NCI-H460 (cell line): ENCODE measurements at regions not wholly inside any gene's neighbourhood (a gene's known extent, or its start where the extent isn't known, plus 50 kb on each side); places are given as distances from the start of the nearest gene placed in this dataset.
A peak's percentile ranks its signal among the peaks of the same experiment; 100 is the strongest.
"Not testable (repeated sequence)": the region's sequence is repeated elsewhere in the genome, so short reads cannot be mapped to it uniquely, and the experiment has no call there.

Source experiments
- DNase-seq: peaks from one replicate; pipeline ENCODE4 v3.0.0-alpha.2; 2016; ENCODE audit warnings: low read depth; ENCODE audit errors: extremely low read depth

DNA sequence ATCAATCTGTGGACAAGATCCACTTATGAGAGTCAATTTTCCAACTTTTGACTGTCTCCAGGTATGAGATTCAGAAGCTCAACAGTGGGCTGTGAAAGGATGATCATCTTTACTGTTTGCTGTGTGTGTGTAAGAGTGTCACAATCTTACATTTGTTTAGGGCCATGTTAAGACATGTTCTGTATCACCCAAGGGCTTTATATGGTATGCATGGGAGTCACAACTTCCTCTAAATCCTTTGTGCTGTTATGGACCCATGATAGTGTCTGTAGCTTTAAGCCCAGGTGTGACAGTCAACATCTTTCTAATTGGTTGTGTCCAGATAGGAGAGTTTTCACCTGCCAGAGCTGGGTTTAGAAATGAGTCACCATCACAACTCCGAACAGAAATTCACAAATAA is 70.2 kb downstream of the ZNF726 start:
- DNase-seq = not testable (repeated sequence)

DNA sequence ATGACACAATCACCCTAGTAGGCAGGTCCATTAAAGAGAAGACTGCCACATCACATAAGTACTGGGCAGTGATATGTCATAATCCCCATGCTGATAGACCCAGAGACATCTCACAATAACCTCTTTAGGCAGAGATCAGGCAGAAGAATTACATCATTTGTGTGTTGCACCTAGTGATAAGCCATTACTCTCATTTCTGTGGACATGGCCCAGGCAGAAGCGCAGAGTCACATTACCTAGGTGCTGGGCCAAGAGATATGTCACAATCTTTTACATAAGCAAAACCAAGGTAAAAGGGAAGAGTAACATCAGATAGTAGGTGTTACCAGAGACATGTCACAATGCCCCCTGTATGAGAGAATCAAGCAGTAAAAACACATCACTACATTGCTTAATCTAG is 71.9 kb downstream of the ZNF726 start:
- no peak for DNase-seq

DNA sequence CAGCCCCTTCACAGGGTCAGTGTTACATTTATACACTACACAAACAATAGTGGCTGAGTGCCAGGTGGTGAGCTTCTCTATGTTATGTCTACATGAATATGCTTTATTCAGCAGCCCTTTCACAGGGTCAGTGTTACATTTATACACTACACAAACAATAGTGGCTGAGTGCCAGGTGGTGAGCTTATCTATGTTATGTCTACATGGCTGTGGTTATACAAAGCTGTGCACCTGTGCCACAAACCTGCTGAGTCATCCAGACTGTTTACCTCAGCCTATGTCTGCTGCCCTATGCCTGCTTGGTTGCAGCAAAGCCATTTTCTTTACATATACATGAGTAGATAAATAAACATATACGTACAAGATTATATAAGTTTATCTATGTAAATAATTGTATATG is 76.5 kb downstream of the ZNF726 start:
- no peak for DNase-seq

DNA sequence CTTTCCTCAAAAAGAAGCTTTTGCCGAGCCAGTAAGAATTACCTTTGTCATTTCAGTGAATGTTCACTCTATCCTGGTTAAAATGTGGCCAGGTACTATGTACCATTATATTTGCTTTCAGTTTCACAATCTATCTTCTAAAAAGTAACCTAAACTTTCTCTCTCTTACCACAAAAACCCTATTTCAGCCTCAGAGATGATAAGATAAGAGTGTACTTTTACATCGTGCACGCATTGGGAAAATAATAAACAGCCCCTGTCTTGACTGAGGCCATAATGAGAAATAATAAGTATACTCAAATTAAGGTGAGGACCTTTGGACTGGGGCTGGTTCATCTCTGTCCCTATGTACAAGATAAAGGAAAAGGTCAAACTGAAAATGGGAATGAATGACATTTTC is 77.7 kb downstream of the ZNF726 start:
- DNase-seq = no peak

DNA sequence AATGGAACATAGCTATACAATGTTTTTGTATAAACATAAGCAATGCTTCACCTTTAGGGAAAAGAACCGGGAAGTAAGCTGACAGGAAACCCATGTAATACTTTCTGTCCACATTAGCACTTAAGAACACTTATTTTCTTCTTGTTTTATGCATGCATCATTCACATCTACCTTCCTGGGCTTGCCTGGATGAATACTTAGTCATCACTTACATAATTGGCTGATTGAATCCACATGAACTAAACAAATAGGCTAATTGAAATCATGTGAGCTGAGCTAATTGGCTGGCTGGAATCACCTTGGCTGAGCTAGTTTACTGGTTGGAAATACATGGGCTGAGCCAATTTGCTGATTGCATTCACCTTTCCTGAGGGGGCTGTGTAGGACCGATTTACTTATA is 78.8 kb downstream of the ZNF726 start:
- no peak for DNase-seq

DNA sequence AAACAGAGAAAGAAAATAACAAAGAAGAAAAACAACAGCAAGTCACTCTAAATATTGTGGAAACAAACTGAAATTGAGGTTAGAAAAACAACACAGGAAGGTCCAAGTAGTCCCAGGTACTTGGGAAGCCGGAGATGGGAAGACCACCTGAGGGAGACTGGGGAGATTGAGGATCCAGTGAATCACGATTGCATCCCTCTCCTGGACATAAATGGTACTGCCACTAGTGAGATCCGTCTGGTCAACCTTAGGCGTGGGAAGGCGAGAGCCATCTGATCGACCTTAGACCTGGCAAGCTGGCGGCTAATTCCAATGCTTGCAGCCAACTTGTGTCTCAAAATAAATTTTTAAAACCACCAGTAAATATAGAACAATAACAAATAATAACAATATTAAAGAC is 81.9 kb downstream of the ZNF726 start:
- no peak for DNase-seq

DNA sequence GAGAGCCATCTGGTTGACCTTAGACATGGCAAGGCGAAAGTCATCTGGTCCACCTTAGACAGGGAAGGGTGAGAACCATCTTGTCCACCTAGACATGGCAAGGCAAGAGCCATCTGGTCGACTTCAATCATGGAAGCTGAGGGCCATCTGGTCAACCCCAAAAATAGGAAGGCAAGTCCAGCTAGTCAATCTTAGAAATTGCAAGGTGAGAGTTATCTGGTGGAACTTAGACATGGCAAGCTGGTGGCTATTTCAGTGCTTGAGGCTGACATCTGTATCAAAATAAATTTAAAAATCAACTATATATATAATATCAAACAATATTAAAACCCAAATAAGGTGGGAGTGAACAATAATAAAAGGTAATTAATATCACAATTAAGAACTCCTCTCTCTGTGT is 83.9 kb downstream of the ZNF726 start:
- DNase-seq = no peak

DNA sequence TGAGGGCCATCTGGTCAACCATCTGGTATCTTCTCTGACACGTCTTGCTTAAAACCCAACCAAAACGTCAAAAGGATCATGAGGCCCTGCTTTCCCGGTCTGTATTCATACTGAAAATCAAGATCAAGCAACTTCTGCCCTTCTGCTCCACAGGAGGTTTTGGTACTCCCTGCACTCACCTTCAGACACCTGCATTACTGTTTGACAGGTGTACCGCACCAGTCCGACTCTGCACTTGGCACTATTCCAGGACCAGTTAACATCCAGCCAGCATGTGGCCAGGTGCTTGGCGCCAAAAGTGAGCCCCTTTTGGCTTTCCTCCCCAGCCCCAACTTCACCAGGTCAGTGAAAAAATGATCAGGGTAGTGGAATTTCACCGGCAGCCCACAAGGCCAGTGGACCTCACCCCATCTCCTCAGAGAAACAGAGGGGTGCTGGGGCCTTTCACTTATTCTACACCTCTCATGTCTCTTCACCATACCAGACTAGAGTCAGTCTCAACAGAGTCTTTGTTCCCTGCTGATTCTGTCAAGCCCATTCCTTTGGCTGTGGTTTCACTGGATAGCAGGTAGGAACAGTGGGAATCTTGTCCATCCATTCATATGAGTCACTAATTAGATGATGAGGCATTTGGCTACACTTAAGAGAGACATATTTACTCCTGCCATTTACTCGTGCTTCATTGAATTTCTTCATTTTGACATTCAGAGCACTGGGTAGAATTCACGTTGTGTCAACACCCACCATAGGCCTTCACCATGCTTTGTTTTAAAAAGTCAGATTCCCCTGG is 85.3 kb downstream of the ZNF726 start:
- no peak for DNase-seq

DNA sequence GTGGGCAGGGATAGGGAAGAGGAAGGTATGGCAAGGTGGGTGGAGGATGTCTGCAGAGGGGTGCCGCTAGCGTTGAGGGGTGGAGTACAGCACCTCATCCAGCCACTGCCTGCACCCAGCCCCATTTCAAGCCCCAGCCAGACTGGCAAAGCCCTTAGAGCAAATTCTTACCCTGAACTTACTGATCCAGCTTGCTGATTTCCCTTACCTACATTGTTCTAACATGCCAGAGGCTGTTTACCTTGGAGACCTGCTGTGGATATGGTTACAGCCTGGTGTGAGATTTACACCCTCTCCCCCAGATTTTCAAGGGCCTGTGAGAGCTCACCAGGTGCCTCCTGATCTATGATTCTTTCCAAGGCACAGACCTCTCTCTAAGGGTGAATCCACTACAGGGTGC is 86.0 kb downstream of the ZNF726 start:
- no peak for DNase-seq

DNA sequence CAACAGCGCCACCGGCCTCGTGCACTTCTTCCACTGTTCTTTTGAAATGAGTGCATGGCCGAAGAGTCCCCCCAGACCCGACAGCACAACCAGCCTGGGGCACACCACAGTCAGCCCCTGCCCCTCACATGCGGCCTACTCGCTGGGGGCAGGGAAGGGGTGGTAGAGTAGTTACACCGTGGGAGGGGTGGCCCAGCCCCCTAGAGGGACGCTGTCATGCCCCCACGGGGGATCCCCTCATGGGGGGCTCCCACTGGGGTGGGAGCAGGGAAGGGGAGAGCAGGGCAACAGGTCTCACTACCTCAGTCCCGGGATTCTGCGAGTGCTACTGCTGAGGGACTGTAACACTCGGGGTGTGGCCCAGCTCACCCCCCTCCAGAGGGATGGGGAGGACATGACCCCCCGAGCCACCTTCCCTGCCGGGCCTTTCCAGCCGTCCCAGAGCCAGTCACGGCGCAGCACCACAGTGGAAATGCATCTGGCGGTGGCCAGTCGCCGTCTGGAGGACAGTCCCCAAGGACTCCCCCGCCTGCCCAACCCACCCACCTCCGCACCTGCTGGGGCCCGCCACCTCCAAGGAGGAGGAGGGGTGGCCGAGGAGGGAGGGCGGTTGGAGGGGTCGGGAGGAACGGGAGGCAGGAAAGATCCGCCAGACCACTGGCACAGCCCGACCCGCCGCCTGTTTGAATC is 84.6 kb upstream of the ZNF254 start:
- no peak for DNase-seq

DNA sequence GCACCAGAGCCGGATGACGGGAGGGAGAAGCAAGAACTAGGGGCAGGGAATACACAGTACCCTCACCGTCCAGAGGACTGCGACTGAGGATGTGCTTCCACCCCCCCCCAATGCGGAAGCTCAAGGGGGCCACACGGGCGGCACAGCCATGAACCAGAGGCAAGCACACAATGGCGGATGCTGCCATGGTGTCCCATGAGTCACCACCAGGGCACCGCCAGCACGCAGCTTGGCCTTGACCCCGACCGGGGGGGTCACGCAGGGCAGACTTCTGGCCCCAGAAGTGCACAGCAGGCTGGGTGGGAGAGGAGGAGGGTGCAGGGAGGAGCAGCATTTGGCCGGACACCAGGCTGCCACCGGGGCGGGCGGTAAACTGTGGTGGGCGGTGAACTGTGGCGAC is 83.5 kb upstream of the ZNF254 start:
- no peak for DNase-seq

DNA sequence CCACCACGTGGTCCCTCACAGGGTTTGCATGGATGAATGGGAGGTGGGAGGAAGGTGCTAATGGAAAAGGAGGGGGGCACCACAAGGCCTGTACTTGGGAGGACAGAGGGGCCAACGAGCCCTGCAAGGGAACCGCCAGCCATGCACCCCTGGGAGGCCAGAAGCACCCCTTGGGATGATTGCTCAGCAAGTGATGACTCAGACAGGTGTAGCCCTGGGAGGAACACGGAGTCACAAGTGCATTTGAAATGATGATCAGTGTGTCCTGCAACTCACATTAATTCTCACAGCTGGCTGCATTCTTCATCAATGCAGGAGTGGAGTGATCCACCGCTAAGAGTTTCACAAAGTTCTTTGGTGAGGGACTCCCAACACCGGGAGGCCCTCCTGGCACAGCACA is 82.8 kb upstream of the ZNF254 start:
- DNase-seq = no peak

DNA sequence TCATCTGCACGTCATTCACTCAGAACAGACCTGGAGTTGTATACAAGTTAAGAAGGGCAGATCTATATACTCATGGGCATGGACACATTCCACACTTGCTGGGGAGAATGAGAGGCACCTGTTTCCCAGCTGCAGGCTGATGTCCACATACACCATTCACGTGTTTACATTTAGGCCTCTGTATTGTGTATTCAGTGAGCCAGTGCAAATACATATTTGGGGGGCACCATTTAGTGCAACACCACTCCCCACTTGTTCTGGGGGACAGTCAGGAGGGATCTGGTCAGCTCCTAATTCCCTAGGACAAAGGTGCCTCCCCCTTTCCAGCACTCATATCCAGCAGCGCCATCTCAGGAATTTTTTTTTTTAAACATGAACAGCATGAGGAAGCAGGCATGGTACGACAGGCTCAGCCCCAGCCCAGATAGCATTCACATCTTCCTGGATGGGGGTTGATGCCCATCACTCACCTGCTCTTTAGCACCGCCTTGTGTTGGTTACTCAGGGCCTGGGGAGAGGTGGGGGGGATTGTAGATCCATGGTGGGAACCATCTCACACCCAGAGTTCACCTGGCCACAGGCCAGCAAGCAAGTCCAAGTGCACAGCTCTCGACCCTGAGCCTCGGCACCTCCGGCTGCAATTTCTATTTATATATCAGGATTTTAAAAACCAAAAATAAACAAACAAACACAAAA is 56.9 kb upstream of the ZNF254 start:
- DNase-seq = no peak

DNA sequence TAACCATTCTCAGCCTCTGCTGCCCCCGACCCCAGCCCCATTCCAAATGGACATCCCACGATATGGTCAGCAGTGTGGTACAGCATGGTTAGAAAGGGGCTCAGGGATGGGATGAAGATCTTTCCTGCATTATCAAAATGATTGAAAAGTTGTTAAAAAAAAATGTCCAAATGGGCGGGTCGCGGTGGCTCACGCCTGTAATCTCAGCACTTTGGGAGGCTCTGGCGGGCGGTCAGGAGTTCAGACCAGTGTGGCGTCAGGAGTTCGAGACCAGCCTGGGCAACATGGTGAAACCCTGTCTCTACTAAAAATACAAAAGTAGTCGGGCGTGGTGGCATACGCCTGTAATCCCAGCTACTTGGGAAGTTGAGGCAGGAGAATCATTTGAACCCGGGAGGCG is 54.3 kb upstream of the ZNF254 start:
- no peak for DNase-seq

DNA sequence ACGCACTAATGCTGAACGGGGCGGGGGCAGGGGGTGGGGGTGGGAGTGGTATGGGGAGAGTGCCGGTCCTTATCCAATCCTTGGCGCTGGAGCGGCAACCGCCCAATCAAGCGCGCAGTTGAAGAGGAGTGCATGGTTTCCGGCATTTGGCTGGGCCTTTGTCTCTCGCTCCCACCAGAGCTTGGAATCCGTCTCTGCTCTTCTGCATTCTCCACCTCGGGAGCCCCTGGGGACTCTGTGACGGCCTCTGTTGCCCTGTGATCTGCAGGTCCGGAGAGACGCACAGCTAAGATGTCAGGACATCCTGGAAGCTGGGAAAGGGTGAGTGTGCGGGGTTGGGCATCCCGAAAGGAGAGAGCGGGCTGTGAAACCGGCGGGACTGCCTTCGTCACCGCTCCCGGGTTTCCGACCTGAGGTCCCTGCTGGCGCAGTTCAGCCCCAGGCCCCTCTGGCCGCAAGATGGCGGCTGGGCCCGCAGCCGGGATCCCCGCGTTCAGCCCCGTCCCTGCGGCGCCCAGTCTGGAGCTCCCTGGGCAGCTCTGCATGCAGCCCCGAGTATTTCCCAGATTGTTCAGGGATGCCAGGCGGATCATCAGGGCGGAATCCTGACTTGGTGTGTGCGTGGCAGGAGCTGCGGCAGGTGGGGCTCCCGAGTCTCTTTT is 53.6 kb upstream of the ZNF254 start:
- peak; percentile 84 for DNase-seq

DNA sequence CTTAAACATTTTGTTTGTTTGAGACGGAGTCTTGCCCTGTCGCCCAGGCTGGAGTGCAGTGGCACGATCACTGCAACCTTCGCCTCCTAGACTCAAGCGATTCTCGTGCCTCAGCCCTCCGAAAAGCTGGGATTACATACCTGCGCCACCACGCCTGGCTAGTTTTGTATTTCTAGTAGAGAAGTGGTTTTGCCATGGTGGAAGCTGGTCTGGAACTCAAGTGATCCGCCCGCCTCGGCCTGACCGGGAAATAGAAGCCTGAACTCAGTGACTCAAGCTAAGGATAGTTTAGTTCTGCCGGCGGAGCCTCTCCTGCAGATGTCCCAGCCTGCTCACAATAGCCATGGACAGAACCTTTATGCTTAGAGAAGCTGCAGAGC is 53.0 kb upstream of the ZNF254 start:
- peak; percentile 19 for DNase-seq

DNA sequence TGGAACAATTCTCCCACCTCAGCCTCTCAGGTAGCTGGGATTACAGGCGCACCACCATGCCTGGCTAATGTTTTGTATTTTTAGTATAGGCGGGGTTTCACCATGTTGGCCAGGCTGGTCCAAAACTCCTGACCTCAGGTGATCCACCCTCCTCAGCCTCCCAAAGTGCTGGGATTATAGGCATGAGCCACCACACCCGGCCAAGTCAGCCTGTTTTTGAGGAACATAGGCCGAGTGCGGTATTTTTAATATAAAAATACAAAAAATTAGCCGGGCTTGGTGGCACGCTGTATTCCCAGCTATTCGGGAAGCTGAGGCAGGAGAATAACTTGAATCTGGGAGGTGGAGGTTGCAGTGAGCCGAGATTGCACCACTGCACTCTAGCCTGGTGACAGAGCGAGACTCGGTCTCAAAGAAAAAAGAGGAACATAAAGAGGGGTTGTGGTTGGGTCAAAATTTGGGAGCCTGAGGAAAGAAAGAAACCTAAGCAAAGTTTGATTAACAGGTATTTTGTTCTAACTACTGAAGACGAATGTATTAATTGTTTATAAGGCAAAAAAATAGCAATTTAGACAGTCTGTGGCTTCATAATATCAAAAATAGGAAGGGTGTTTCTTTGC is 51.6 kb upstream of the ZNF254 start:
- DNase-seq = not testable (repeated sequence)
